Liver (tissue), 7 donors: ENCODE measurements at regions not wholly inside any gene's neighbourhood (a gene's known extent, or its start where the extent isn't known, plus 50 kb on each side); places are given as distances from the start of the nearest gene placed in this dataset.

ENCODE experiments used
- DNase-seq: peaks from one replicate; pipeline ENCODE4 v3.0.0-alpha.2; 2017; ENCODE audit warnings: low spot score
- H3K27ac ChIP-seq, 2 donors: one replicate each; pipeline ENCODE4 v1.7.0; 2013; ENCODE audit warnings: inconsistent platforms in 2 of 2, low read length in 2 of 2, control low read depth in 1 of 2, low read depth in 1 of 2, mild to moderate bottlenecking in 1 of 2
- H3K27me3 ChIP-seq, 4 donors: one replicate each; pipeline versions ENCODE4 v1.6.1 to v1.7.0; 2013; ENCODE audit warnings: low read length in 3 of 4, inconsistent platforms in 1 of 4, mild to moderate bottlenecking in 1 of 4, moderate library complexity in 1 of 4; ENCODE audit not compliant: control insufficient read depth in 4 of 4, insufficient read depth in 4 of 4
- H3K36me3 ChIP-seq, 4 donors: one replicate each; pipeline versions ENCODE4 v1.6.1 to v1.7.0; 2013; ENCODE audit warnings: low read length in 3 of 4, mild to moderate bottlenecking in 3 of 4, low read depth in 1 of 4, moderate library complexity in 1 of 4; ENCODE audit not compliant: control insufficient read depth in 4 of 4, insufficient read depth in 3 of 4
- H3K4me1 ChIP-seq, 4 donors: one replicate each; pipeline versions ENCODE4 v1.6.1 to v1.7.0; 2013; ENCODE audit warnings: low read length in 3 of 4, mild to moderate bottlenecking in 3 of 4, moderate library complexity in 1 of 4; ENCODE audit not compliant: control insufficient read depth in 4 of 4, insufficient read depth in 4 of 4
- H3K4me3 ChIP-seq, 3 donors: one replicate each; pipeline versions ENCODE4 v1.6.1 to v1.7.0; 2013; ENCODE audit warnings: low read length in 3 of 3, control low read depth in 1 of 3, low read depth in 1 of 3, mild to moderate bottlenecking in 1 of 3
- H3K9ac ChIP-seq, 2 donors: one replicate each; pipeline ENCODE4 v1.7.0; 2013; ENCODE audit warnings: low read length in 2 of 2, mild to moderate bottlenecking in 2 of 2, moderate library complexity in 2 of 2, control low read depth in 1 of 2, low read depth in 1 of 2
- H3K9me3 ChIP-seq, 4 donors: one replicate each; pipeline versions ENCODE4 v1.6.1 to v1.7.0; 2013; ENCODE audit warnings: low read length in 3 of 4; ENCODE audit not compliant: control insufficient read depth in 4 of 4
- ATF3 ChIP-seq: IDR thresholded peaks from 2 replicates; pipeline ENCODE4 v1.6.1; 2016; ENCODE audit warnings: antibody characterized with exemption
- EGR1 ChIP-seq, 2 donors: IDR thresholded peaks; 2 replicates each; pipeline ENCODE4 v1.6.1; 2016 to 2018; ENCODE audit warnings: antibody characterized with exemption in 2 of 2, low read depth in 2 of 2
- FOXA1 ChIP-seq: IDR thresholded peaks from 2 replicates; pipeline ENCODE4 v1.6.1; 2016; ENCODE audit warnings: antibody characterized with exemption
- FOXA2 ChIP-seq: IDR thresholded peaks from 2 replicates; pipeline ENCODE4 v1.6.1; 2016; ENCODE audit warnings: antibody characterized with exemption
- GABPA ChIP-seq, 2 donors: IDR thresholded peaks in 1 of 2; conservative IDR thresholded peaks in 1 of 2; 2 replicates each; pipeline ENCODE4 v1.6.1; 2016; ENCODE audit warnings: antibody characterized with exemption in 2 of 2, mild to moderate bottlenecking in 1 of 2, moderate library complexity in 1 of 2
- HNF4A ChIP-seq, 2 donors: conservative IDR thresholded peaks; 2 replicates each; pipeline ENCODE4 v1.6.1; 2016; ENCODE audit warnings: antibody characterized with exemption in 2 of 2, mild to moderate bottlenecking in 2 of 2
- HNF4G ChIP-seq: IDR thresholded peaks from 2 replicates; pipeline ENCODE4 v1.6.1; 2016; ENCODE audit warnings: antibody characterized with exemption
- JUND ChIP-seq, 2 donors: IDR thresholded peaks; 2 replicates each; pipeline ENCODE4 v1.6.1; 2016; ENCODE audit warnings: antibody characterized with exemption in 2 of 2
- MAX ChIP-seq: IDR thresholded peaks from 2 replicates; pipeline ENCODE4 v1.6.1; 2016; ENCODE audit warnings: antibody characterized with exemption
- NR2F2 ChIP-seq: IDR thresholded peaks from 2 replicates; pipeline ENCODE4 v1.6.1; 2016; ENCODE audit warnings: antibody characterized with exemption
- REST ChIP-seq: IDR thresholded peaks from 2 replicates; pipeline ENCODE4 v1.6.1; 2016; ENCODE audit warnings: antibody characterized with exemption, mild to moderate bottlenecking
- RXRA ChIP-seq, 2 donors: IDR thresholded peaks; 2 replicates each; pipeline ENCODE4 v1.6.1; 2017 to 2018; ENCODE audit warnings: antibody characterized with exemption in 2 of 2, mild to moderate bottlenecking in 1 of 2
- SP1 ChIP-seq: IDR thresholded peaks from 2 replicates; pipeline ENCODE4 v1.6.1; 2018; ENCODE audit warnings: antibody characterized with exemption, mild to moderate bottlenecking
- TAF1 ChIP-seq: conservative IDR thresholded peaks from 2 replicates; pipeline ENCODE4 v1.6.1; 2016; ENCODE audit warnings: antibody characterized with exemption, mild to moderate bottlenecking
- YY1 ChIP-seq: IDR thresholded peaks from 2 replicates; pipeline ENCODE4 v1.6.1; 2016; ENCODE audit warnings: antibody characterized with exemption, mild to moderate bottlenecking
- ZBTB33 ChIP-seq: IDR thresholded peaks from 2 replicates; pipeline ENCODE4 v1.6.1; 2016; ENCODE audit warnings: antibody characterized with exemption
- WGBS: extraction: QIAGEN DNeasy Blood & Tissue Kit; methylation state at CpG from one replicate; pipeline ENCODE4 v1.1.7; 2013; 5-methylcytosine and 5-hydroxymethylcytosine counted together
- donor health status: healthy.
- donor health status: healthy.
- donor health status: healthy.
- donor health status: healthy.

GRCh38 chr5:68354315-68354714 is 138.8 kb downstream of the PIK3R1 start:
- Histone ChIP-seq H3K4me1 (no peaks in the 10 kb centered on the region), H3K9me3 (no peaks in the 10 kb centered on the region), H3K27ac (no peak overlapping the region), H3K9ac (no peak overlapping the region), H3K27me3 (no peaks in the 10 kb centered on the region), H3K36me3 (no peaks in the 10 kb centered on the region), H3K4me3 (no peak overlapping the region)
- TF ChIP-seq ATF3 (no peak), EGR1 (IDR thresholded peaks at IDR 0.05; ENCODE audit: low read depth in 2 of 2) (no peak), RXRA (IDR thresholded peaks at IDR 0.05) (no peak), FOXA1 (no peak), HNF4G (no peak), REST (no peak)
- WGBS = 92% methylated on average over 5 of the region's 5 CpGs
- DNase-seq = no peak

- DNase-seq = no peak
- 95% methylated on average over 6 of the region's 6 CpGs for WGBS
- no peaks in the 10 kb centered on the region for H3K27me3 ChIP-seq
- no peak overlapping the region for H3K9ac ChIP-seq
- no peaks in the 10 kb centered on the region for H3K36me3 ChIP-seq
- no peak overlapping the region for H3K27ac ChIP-seq
- TF ChIP-seq HNF4A (conservative IDR thresholded peaks at IDR 0.05) = no peak
- TF ChIP-seq FOXA1 = no peak
- TF ChIP-seq SP1 = no peak
- TF ChIP-seq RXRA (IDR thresholded peaks at IDR 0.05) = no peak
- no peak for TF ChIP-seq ATF3
- no peak for TF ChIP-seq NR2F2
- TF ChIP-seq ZBTB33 = no peak
- TF ChIP-seq GABPA (IDR thresholded peaks at IDR 0.05 in 1 of 2, conservative IDR thresholded peaks at IDR 0.05 in 1 of 2) = no peak
- TF ChIP-seq EGR1 (IDR thresholded peaks at IDR 0.05; ENCODE audit: low read depth in 2 of 2) = no peak
- TF ChIP-seq MAX = no peak
- TF ChIP-seq FOXA2 = no peak
- TF ChIP-seq JUND (IDR thresholded peaks at IDR 0.05) = no peak
- TF ChIP-seq TAF1 = no peak
- TF ChIP-seq YY1 = no peak
- no peak for TF ChIP-seq HNF4G
- no peaks in the 10 kb centered on the region for H3K4me1 ChIP-seq
- no peaks in the 10 kb centered on the region for H3K9me3 ChIP-seq
- no peak overlapping the region for H3K4me3 ChIP-seq
Observed at GRCh38 chr5:68356216-68356615, 140.7 kb downstream of the PIK3R1 start.
